ENCODE measurements at regions not wholly inside any gene's neighbourhood (a gene's known extent, or its start where the extent isn't known, plus 50 kb on each side); places are given as distances from the start of the nearest gene placed in this dataset.

- Histone ChIP-seq H3K4me2 (ENCODE audit: low read length) (no peak overlapping the region), H3K9ac (ENCODE audit: low read length) (no peak overlapping the region), H3K4me3 (ENCODE audit: low read length) (no peak overlapping the region), H3K4me1 (ENCODE audit: low read length) (no peaks in the 10 kb centered on the region), H2AFZ (ENCODE audit: low read depth, low read length) (no peak overlapping the region), H3K79me2 (ENCODE audit: low read length) (no peaks in the 10 kb centered on the region), H4K20me1 (ENCODE audit: insufficient read depth, low read length) (no peaks in the 10 kb centered on the region), H3K27me3 (ENCODE audit: low read depth, low read length) (no peaks in the 10 kb centered on the region), H3K9me3 (ENCODE audit: insufficient read depth, low read length) (no peaks in the 10 kb centered on the region), H3K36me3 (replicated peaks; ENCODE audit: low read depth, low read length) (no peaks in the 10 kb centered on the region), H3K27ac (ENCODE audit: low read length) (no peak overlapping the region)
- TF ChIP-seq CTCF (IDR thresholded peaks at IDR 0.05; ENCODE audit: low read depth, low read length) (no peak), EZH2phosphoT487 (IDR thresholded peaks at IDR 0.05; ENCODE audit: low read depth) (no peak)
Observed at GRCh38 chr1:163747261-163747660, 425.5 kb downstream of the NUF2 start.

- Histone ChIP-seq H3K4me3 (ENCODE audit: low read length) (no peak overlapping the region), H3K4me2 (ENCODE audit: low read length) (no peak overlapping the region), H3K36me3 (replicated peaks; ENCODE audit: low read depth, low read length) (no peaks in the 10 kb centered on the region), H3K27ac (ENCODE audit: low read length) (no peak overlapping the region), H3K4me1 (ENCODE audit: low read length) (no peaks in the 10 kb centered on the region), H3K27me3 (ENCODE audit: low read depth, low read length) (no peaks in the 10 kb centered on the region), H3K79me2 (ENCODE audit: low read length) (no peaks in the 10 kb centered on the region), H2AFZ (ENCODE audit: low read depth, low read length) (no peak overlapping the region), H3K9me3 (ENCODE audit: insufficient read depth, low read length) (no peaks in the 10 kb centered on the region), H3K9ac (ENCODE audit: low read length) (no peak overlapping the region), H4K20me1 (ENCODE audit: insufficient read depth, low read length) (no peaks in the 10 kb centered on the region)
- TF ChIP-seq EZH2phosphoT487 (IDR thresholded peaks at IDR 0.05; ENCODE audit: low read depth) (no peak), CTCF (IDR thresholded peaks at IDR 0.05; ENCODE audit: low read depth, low read length) (no peak)
Observed at GRCh38 chr1:163747855-163748254, 426.1 kb downstream of the NUF2 start.

- no peak overlapping the region for H3K27ac ChIP-seq (ENCODE audit: low read length)
- no peak overlapping the region for H3K4me3 ChIP-seq (ENCODE audit: low read length)
- no peaks in the 10 kb centered on the region for H3K36me3 ChIP-seq (replicated peaks; ENCODE audit: low read depth, low read length)
- H2AFZ ChIP-seq (ENCODE audit: low read depth, low read length), result no peak overlapping the region
- no peaks in the 10 kb centered on the region for H3K9me3 ChIP-seq (ENCODE audit: insufficient read depth, low read length)
- no peaks in the 10 kb centered on the region for H3K79me2 ChIP-seq (ENCODE audit: low read length)
- H3K4me1 ChIP-seq (ENCODE audit: low read length), result no peaks in the 10 kb centered on the region
- no peaks in the 10 kb centered on the region for H4K20me1 ChIP-seq (ENCODE audit: insufficient read depth, low read length)
- no peaks in the 10 kb centered on the region for H3K27me3 ChIP-seq (ENCODE audit: low read depth, low read length)
- H3K9ac ChIP-seq (ENCODE audit: low read length), result no peak overlapping the region
- no peak for TF ChIP-seq CTCF (IDR thresholded peaks at IDR 0.05; ENCODE audit: low read depth, low read length)
- no peak for TF ChIP-seq EZH2phosphoT487 (IDR thresholded peaks at IDR 0.05; ENCODE audit: low read depth)
- no peak overlapping the region for H3K4me2 ChIP-seq (ENCODE audit: low read length)
Observed at GRCh38 chr1:163758977-163759670, 437.4 kb downstream of the NUF2 start.

GRCh38 chr1:163761898-163762297, 440.1 kb downstream of the NUF2 start:
- Histone ChIP-seq H3K4me1 (ENCODE audit: low read length) (no peaks in the 10 kb centered on the region), H3K27me3 (ENCODE audit: low read depth, low read length) (no peaks in the 10 kb centered on the region), H3K9ac (ENCODE audit: low read length) (no peak overlapping the region), H3K4me3 (ENCODE audit: low read length) (no peak overlapping the region), H3K4me2 (ENCODE audit: low read length) (no peak overlapping the region), H3K79me2 (ENCODE audit: low read length) (no peaks in the 10 kb centered on the region), H2AFZ (ENCODE audit: low read depth, low read length) (no peak overlapping the region), H3K9me3 (ENCODE audit: insufficient read depth, low read length) (no peaks in the 10 kb centered on the region), H3K36me3 (replicated peaks; ENCODE audit: low read depth, low read length) (no peaks in the 10 kb centered on the region), H4K20me1 (ENCODE audit: insufficient read depth, low read length) (no peaks in the 10 kb centered on the region), H3K27ac (ENCODE audit: low read length) (no peak overlapping the region)
- TF ChIP-seq EZH2phosphoT487 (IDR thresholded peaks at IDR 0.05; ENCODE audit: low read depth) (no peak), CTCF (IDR thresholded peaks at IDR 0.05; ENCODE audit: low read depth, low read length) (no peak)
